ENCODE measurements at regions not wholly inside any gene's neighbourhood (a gene's known extent, or its start where the extent isn't known, plus 50 kb on each side); places are given as distances from the start of the nearest gene placed in this dataset.

- WGBS (ENCODE audit: low lambda C conversion rate, missing lambda C conversion rate), result 96% methylated on average over 3 of the region's 3 CpGs
- Histone ChIP-seq H4K20me1 (ENCODE audit: insufficient read depth, poor library complexity, severe bottlenecking) (no peaks in the 10 kb centered on the region), H3K4me1 (ENCODE audit: insufficient read depth) (peaks cover 6% of the 10 kb centered on the region), H3K9me3 (ENCODE audit: low read depth) (no peaks in the 10 kb centered on the region), H3K4me2 (no peak overlapping the region), H2AFZ (no peak overlapping the region), H3K9me2 (replicated peaks; ENCODE audit: insufficient read depth) (no peaks in the 10 kb centered on the region), H3K27ac (no peak overlapping the region), H3K27me3 (no peaks in the 10 kb centered on the region), H3K79me2 (no peaks in the 10 kb centered on the region), H3K4me3 (no peak overlapping the region), H3K36me3 (replicated peaks; ENCODE audit: insufficient read depth, low read depth) (no peaks in the 10 kb centered on the region)
- no peak for DNase-seq (ENCODE audit: low spot score)
- TF ChIP-seq EZH2 (IDR thresholded peaks at IDR 0.05; ENCODE audit: borderline replicate concordance) (no peak), EZH2phosphoT487 (IDR thresholded peaks at IDR 0.05; ENCODE audit: low read depth, severe bottlenecking, unreplicated experiment) (no peak)
- TF ChIP-seq, protein P1, sequence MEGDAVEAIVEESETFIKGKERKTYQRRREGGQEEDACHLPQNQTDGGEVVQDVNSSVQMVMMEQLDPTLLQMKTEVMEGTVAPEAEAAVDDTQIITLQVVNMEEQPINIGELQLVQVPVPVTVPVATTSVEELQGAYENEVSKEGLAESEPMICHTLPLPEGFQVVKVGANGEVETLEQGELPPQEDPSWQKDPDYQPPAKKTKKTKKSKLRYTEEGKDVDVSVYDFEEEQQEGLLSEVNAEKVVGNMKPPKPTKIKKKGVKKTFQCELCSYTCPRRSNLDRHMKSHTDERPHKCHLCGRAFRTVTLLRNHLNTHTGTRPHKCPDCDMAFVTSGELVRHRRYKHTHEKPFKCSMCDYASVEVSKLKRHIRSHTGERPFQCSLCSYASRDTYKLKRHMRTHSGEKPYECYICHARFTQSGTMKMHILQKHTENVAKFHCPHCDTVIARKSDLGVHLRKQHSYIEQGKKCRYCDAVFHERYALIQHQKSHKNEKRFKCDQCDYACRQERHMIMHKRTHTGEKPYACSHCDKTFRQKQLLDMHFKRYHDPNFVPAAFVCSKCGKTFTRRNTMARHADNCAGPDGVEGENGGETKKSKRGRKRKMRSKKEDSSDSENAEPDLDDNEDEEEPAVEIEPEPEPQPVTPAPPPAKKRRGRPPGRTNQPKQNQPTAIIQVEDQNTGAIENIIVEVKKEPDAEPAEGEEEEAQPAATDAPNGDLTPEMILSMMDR (IDR thresholded peaks at IDR 0.05; ENCODE audit: poor library complexity), result no peak
Measured at GRCh38 chr2:224191465-224191864, 152.4 kb upstream of the SERPINE2 start.

DNA sequence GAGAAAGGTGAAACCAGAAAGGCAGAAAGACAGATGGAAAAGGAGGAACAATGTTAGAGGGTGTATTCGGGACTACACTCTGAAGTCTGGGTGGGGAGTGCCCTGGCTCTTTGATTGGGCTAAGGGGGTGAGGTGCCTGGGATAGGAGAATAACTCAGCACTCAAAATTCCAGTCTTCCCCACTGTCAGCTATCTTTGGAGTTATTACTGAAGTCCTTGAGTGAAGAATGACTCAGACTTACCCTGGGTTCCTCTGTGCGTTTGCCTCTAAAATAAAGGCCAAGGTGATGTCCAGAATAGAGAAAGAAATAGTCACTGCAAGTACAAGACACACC, 151.8 kb upstream of the SERPINE2 start:
- Histone ChIP-seq H3K4me3 (no peak overlapping the region), H3K36me3 (replicated peaks; ENCODE audit: insufficient read depth, low read depth) (no peaks in the 10 kb centered on the region), H3K9me2 (replicated peaks; ENCODE audit: insufficient read depth) (no peaks in the 10 kb centered on the region), H2AFZ (no peak overlapping the region), H3K4me2 (no peak overlapping the region), H3K9me3 (ENCODE audit: low read depth) (no peaks in the 10 kb centered on the region), H3K27ac (no peak overlapping the region), H4K20me1 (ENCODE audit: insufficient read depth, poor library complexity, severe bottlenecking) (no peaks in the 10 kb centered on the region), H3K79me2 (no peaks in the 10 kb centered on the region), H3K4me1 (ENCODE audit: insufficient read depth) (peaks cover 6% of the 10 kb centered on the region), H3K27me3 (no peaks in the 10 kb centered on the region)
- TF ChIP-seq, protein P1 (IDR thresholded peaks at IDR 0.05; ENCODE audit: poor library complexity), result no peak
- TF ChIP-seq EZH2phosphoT487 (IDR thresholded peaks at IDR 0.05; ENCODE audit: low read depth, severe bottlenecking, unreplicated experiment) (no peak), EZH2 (IDR thresholded peaks at IDR 0.05; ENCODE audit: borderline replicate concordance) (no peak)
- WGBS (ENCODE audit: low lambda C conversion rate, missing lambda C conversion rate), result 41% methylated on average over 2 of the region's 2 CpGs
- DNase-seq (ENCODE audit: low spot score), result no peak

DNA sequence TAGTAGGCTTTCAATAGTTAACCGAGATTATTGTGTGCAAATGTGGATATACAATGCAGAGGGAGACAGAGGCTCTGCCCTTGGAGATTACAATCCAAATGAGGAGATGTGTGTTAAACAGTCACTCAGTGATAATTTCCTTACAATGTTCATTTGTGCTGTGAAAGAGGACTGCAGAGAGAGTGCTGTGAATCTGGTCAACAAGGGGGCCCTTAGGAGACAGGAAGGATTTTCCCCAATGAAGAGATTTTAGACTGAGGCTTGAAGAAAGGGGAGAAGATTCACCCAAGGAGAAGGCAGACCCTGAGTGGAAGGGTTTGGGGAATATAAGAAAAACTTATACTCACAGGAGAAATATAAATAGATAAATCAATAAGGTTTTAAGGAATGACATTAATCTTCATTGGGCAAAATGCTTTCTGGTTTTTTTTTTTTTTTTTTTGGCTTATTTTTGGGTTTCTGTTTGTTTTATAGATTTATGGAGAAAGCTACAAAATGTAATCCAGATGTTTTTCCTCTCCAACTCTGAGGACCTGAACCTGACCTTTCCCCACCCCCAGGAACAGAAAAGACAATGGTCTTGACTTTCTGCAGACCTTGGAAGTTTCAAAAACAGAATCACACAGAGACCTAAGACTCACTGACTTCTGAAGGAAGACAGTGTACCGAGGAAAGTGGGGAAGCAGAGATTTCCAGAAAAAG, 151.3 kb upstream of the SERPINE2 start:
- no peaks in the 10 kb centered on the region for H3K36me3 ChIP-seq (replicated peaks; ENCODE audit: insufficient read depth, low read depth)
- H2AFZ ChIP-seq, result no peak overlapping the region
- no peaks in the 10 kb centered on the region for H4K20me1 ChIP-seq (ENCODE audit: insufficient read depth, poor library complexity, severe bottlenecking)
- peaks cover 6% of the 10 kb centered on the region for H3K4me1 ChIP-seq (ENCODE audit: insufficient read depth)
- no peak for DNase-seq (ENCODE audit: low spot score)
- no peak overlapping the region for H3K4me2 ChIP-seq
- no peak overlapping the region for H3K4me3 ChIP-seq
- TF ChIP-seq EZH2 (IDR thresholded peaks at IDR 0.05; ENCODE audit: borderline replicate concordance) (no peak), EZH2phosphoT487 (IDR thresholded peaks at IDR 0.05; ENCODE audit: low read depth, severe bottlenecking, unreplicated experiment) (no peak)
- TF ChIP-seq, protein P1 (IDR thresholded peaks at IDR 0.05; ENCODE audit: poor library complexity), result no peak
- no peaks in the 10 kb centered on the region for H3K79me2 ChIP-seq
- H3K27ac ChIP-seq, result no peak overlapping the region
- no peaks in the 10 kb centered on the region for H3K9me2 ChIP-seq (replicated peaks; ENCODE audit: insufficient read depth)
- WGBS (ENCODE audit: low lambda C conversion rate, missing lambda C conversion rate), result 55% methylated on average over 2 of the region's 2 CpGs
- no peaks in the 10 kb centered on the region for H3K9me3 ChIP-seq (ENCODE audit: low read depth)
- no peaks in the 10 kb centered on the region for H3K27me3 ChIP-seq

All from hepatocyte (in vitro differentiated cells).